GM18873 (cell line): ENCODE measurements at regions not wholly inside any gene's neighbourhood (a gene's known extent, or its start where the extent isn't known, plus 50 kb on each side); places are given as distances from the start of the nearest gene placed in this dataset.

Experiments
- ATAC-seq: cut with Tn5 transposase; IDR thresholded peaks from one replicate; pipeline ENCODE4 v1.9.1; 2021; ENCODE audit warnings: mild to moderate bottlenecking, moderate library complexity, moderate number of reproducible peaks; ENCODE audit not compliant: unreplicated experiment, low FRiP score

DNA sequence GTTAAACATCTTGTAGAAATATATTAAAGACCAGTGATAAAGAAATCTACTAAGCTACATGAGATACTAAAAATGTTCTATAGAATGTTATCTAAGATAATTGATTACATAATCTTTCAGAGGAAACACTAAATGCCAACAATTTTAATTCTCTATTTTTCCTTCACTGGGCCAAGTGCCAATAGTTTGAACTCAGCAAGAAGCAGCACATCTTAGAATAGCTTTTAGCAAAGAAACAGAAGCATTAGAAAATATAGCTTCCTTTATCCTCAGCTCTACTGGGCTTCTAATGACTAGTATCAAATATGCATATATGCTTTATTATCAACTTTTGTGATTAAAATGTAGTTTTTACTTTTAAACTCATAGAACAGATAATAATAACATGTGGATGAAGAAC lies 461.4 kb upstream of the USP15 start:
- ATAC-seq: no peak

DNA sequence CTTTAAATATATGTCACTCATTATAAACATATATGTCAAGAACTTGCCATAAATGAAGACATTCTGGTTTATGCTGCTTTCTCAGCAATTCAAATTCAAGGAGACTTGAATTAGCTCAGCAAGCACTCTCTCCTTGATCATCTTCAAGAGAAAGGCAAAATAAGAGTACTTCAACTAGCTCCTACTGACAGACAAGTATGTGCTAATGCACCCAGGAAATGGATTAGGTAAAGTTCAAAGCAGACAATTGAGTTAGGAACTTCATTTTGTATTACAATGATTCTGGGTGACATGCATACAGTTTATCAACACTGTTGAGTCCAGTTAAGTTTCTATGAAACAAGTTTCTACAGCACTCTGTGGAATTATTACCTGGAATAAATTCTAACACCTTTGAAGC lies 455.9 kb upstream of the USP15 start:
- no peak for ATAC-seq

DNA sequence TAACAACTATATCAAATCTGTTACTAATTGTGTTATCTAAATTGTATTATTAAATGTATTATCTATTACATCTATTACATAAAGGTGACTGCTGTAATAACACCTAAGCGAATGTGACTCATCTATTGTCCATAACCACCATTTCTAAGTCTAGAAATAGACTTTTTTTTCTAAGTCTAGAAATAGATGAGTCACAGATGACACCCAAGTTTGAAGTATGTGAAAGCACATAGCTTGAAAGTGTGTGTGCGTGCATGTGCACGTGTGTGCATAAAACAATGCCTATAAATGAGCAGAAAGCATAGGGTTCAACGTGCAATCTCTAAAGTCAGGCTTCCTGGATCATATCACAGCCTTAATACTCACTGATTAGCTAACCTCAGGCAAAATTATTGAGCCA lies 451.3 kb upstream of the USP15 start:
- no peak for ATAC-seq

DNA sequence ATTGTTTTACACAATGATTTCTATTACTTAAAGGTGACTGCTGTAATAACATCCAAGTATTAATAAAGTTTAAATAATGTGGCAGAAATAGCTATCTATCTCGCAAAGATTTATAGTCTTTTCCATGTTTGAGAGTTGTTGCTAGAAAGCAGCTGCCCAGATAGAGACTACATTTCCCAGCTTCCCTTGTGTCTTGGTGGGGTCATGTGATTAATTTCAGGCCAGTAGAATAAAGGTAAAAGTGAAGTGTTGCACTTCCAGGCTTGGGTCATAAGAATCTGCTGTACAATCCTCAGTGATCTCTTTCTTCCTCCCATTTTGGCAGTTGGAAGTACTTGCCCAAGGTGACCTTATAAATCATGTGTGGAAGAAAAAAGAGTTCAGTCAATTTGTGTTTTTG lies 449.7 kb upstream of the USP15 start:
- ATAC-seq: no peak

DNA sequence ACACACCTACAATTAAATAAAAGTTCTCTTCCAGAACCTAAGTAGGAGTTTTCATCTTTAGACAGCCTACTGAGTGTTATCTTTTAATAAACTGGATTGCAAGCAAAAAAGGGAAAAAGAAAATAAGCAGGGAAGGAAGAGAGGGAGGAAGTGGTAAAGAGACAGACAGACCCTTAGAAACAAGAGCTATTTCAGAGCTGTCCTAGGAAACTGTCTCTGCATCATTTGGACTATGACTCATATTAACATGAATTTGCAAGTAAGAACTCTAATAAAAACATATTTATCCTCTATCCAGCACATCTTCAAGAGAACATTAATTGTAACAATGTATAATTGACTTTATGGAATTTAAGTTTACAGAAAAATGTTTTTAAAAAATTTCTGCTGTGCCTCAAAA lies 438.8 kb upstream of the USP15 start:
- no peak for ATAC-seq

DNA sequence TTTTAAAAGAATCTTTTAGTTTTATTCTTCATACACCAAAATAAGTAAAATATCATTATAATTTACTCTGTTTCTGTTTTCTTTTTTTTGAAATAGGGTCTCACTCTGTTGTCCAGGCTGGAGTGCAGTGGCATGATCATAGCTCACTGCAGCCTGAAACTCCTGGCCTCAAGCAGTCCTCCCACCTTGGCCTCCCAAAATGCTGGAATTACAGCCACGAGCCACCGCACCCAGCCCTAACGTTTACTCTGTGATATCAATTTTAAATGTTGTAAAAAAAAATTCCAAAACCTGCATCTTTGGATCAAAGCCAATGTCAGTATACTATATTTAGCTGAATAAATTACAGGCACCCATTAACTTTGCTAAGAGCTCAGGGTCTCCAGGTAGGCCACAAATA lies 437.1 kb upstream of the USP15 start:
- no peak for ATAC-seq

DNA sequence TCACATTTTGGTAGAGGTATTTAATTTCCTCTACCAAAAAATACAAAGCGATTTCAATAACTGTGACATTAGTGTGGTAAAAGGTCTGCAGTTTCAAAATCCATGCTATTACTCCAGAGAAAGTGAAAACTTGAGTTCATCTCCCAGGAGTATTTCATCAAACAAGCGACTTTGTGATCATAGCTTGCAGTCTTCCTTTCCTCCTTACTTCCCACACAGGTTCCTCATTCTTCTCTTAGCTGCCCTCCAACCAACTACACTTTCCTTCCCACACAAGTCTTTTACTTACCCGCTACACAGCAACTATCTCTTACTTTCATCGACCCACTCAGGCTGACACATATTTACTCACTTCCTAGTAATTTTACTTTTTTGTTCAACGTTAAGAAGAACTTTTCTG lies 413.4 kb upstream of the USP15 start:
- ATAC-seq: no peak

DNA sequence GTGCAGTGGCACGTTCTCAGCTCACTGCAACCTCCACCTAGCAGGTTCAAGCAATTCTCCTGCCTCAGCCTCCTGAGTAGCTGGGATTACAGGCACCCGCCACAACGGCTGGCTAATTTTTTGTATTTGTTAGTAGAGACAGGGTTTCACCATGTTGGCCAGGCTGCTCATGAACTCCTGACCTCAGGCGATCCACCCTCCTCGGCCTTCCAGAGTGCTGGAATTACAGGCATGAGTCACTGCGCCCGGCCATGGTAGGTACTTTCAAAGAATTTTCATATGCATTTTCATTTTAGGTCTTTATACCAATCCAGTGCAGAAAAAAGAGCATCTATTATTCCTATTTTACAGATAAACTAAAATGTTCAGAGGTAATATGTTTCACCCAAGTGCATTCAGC lies 411.3 kb upstream of the USP15 start:
- ATAC-seq: no peak

DNA sequence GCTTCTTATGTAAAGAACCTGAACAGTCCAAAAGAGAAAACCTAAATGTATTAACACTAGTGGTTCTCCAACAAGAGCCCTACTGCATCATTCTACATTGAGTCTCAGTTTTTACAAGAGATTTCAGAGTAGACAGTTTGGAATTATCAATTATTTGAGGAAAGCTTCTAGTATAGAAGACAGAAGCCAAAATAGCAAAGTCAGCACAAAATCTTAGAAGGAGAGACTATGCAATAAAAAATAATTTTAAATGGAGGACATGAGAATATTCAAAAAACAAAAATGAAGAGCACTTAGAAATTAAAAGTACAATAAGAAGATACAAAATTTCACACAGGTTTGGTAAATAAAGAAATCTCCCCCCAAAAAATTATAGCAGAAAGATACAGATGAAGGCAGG lies 406.3 kb upstream of the USP15 start:
- ATAC-seq: no peak

DNA sequence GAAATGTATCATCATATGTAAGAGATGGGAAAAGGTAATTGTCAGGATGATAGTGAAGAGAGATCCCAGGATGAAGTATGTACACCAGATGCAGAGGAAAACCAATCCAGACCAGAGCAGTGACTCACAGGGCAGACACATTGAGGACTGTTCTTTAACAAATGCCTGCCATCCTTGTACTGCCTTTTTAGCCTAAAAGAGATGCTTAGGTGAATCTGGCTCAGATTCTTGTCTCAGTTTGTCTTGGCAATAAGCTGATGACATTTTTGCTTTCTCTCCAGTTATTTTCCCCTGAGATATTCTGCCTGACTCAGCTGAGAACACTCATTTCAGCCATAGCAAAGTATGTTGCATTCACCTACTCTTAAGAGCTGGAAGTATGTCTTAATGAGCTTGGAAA lies 405.3 kb upstream of the USP15 start:
- no peak for ATAC-seq

DNA sequence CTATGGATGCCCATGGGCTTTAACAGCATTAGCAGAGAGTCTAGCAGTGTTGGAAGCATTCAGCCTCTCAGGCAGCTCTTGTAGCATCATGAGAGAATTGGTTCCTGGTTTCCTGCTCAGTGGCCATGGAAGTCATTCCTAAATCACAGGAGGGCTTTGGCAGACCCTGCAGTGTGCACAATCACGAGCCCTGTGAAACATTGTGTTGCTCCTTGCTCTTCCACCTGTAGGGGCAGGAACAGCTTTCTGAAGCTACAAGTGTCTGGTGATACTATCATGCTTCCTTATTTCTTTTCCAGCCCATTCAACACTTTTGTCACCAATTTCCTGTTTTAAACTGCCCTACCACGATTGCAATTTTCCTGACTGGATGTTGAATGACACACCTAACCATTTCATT lies 402.2 kb upstream of the USP15 start:
- no peak for ATAC-seq

DNA sequence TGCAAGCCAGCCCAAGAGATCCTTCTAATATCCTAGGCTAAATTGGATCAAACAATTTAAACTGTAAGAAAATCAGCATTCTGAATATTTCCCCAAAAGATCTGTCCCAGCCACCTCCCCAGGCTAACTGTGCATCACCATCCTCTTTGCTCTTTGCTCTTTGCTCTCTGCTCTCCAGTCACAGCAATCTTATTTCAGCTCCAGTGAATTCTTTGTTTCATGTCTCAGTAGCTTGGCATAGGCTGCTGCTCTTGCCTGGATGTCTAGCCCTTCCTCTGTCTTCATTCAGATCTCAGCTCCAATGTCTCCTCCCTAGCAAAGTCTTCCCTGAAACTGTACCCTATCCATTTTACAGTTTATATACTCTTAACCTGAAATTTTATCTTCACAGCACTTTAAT lies 399.8 kb upstream of the USP15 start:
- ATAC-seq: no peak

DNA sequence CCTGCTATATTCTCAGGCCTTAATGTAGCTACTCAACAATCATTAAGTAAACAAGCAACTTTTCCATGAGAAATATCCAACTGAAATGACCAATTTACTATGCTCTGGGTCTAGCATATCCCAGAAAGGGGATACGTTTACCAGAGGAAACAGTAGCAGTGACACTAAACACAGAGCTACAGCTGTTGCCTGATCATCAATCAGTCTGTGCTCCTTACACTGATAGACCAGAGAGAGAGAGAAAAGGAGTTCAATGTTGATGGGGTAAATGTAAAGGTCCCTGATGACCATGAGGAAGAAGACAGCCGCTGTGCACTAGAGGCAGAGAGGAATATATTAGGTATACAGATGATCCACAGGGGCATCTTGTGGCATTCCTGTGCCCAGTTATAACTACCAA lies 397.2 kb upstream of the USP15 start:
- ATAC-seq: no peak

DNA sequence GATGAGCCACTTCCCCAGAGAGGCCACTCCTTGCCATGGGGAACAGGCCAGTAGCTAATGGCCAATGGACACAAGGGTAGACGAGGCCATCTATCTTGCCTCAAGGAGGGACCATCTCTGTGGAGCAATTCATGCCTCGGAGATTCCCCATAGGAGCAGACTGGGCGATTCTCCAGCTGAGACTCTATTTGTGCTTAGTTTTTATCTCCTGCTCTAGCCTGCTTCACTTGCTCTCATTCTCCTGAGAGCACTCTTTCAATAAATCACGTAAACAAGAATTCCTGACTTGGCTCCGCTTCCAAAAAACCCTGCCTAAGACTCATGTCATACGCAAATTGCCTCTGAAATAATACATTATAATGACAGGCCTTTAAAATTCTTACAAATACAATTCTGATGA lies 396.4 kb upstream of the USP15 start:
- ATAC-seq: no peak

DNA sequence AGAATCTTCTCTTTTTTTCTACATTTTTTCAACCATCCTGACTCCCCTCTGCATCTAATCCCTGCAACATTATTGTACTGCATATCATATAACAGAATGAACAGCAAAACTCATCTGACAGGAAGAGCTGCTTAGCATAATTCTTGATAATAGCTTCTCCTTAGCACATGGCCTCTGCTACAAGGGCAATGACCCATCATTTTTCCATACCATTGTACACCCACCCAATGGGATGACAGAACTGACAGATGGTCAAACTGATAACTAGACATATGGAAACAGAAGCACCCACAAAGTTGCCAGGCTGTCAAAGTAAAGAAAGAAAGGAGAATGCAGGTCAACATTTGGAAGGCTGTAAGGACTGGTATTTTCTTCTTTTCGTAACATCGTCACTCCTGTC lies 390.4 kb upstream of the USP15 start:
- ATAC-seq: no peak

DNA sequence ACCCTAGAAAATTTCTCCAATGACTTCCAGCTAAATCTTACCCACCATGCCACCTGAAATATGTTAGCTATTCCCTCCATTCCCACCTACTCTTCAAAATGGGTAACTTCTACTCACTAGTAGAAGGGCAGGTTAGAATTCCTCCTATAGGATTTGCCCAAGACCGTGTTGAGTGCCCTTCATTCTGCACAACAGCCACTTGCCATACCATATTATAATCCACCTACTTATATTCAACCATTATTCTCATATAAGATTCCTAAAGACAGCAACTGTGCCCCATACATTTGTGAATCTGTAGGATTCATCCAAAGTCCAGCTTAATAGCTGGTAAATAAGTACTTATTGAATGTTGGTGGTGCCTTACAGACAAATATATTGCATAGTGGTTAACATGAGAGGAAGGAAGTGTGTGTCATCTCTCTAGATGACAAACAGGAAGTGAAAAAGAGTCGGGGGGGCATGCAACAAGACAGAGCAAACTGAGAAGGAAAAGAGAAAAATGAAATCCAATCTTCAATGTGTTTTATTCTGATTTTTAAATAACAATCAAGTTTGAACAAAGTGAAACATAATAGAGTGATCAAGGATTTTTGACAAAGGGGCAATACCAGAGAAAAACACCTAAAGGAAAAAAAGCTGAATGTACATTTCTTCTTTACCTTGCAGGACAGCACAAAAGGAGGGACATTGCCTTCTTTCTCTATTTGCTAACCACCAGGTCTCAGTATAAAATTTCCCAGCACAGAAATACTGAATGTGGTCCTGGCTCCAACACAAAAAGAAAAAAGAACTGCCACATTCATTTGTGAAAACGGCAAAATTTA lies 389.3 kb upstream of the USP15 start:
- no peak for ATAC-seq

DNA sequence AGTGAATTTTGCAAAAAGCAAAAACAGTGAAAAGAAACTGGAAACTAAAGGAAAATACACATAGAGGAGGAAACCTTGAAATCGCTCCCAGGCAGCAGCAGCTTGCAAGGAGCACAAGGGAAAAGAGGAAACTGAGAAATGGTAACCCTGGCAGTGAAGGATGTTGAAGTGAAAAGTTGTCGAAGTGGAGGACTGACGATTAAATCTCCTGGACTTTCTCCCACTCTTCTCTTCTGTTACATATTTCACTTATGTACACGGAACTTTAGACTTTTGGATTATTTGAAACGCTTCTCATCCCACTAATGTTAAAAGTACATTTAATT lies 388.8 kb upstream of the USP15 start:
- no peak for ATAC-seq

DNA sequence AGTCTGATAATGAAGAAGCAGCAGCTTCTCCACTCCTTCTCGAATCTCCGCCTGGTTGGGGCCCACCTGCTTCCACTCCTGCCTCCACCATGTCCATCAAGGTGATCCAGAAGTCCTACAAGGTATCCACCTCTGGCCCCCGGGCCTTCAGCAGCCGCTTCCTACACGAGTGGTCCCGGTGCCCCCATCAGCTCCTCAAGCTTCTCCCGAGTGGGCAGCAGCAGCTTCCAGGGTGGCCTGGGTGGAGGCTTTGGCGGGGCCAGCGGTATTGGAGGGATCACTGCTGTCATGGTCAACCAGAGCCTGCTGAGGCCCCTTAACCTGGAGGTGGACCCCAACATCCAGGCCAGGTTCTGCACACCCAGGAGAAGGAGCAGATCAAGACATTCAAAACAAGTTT lies 381.0 kb upstream of the USP15 start:
- no peak for ATAC-seq

DNA sequence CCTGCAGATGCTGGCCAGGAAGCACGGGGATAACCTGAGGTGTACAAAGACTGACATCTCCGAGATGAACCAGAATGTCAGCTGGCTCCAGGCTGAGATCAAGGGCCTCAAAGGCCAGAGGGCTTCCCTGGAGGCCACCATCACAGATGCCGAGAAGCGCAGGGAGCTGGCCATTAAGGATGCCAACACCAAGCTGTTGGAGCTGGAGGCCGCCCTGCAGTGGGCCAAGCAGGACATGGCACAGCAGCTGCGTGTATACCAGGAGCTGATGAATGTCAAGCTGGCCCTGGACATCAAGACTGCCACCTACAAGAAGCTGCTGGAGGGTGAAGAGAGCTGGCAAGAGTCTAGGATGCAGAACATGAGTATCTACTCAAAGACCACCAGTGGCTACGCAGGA lies 380.0 kb upstream of the USP15 start:
- no peak for ATAC-seq

DNA sequence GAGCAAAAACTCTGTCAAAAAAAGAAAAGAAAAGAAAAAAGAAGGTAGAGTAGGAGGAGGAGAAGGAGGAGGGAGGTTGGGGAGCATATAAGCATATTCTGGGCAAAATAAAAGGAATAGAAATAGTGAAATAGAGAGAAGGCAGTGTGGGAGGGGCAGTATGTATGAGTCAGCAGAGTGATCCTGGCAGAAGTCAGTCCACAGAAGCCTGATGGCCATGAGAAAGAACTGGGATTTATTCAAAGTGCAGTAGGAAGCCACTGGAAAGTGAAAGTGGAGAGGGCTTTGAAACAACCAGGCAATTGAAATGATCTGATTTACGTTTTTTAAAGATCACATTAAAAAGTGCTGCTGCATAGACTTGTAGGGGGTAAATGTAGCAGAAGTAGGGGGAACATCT lies 368.6 kb upstream of the USP15 start:
- no peak for ATAC-seq

DNA sequence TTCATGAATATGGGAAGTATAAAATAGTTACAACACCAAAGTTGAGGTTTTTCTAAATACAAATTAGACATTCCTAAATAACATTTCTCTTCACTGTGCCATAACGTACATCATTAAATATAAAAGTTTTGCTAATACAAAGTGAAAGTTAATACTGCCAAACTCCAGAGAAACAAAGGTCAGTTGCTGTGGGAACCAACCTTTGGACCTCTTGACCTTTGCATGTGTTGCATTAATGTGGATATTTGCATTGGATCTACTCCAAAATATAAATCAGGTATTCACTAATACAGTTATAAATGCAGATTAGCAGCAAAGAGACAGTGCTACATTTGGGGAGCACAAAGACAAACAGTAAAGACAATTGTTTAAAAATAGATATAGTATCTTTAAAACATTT lies 366.0 kb upstream of the USP15 start:
- no peak for ATAC-seq

DNA sequence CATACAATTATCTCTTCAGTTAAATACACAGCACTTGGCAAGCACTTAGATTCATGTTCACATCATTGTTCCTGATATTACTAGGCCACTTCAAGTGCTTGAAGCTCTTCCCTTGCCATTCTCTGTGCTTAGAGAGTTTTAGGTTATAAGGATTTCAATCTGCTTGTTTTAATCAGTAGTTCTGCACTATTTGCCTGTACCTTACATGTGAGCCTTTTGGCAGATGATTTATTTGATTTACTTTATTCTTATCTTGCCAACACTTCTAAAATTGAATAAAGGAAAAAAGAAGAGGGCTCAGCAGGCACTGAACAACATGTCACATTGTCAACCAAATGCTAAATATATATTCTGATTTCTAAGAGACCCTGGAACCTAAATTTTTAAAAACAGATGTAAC lies 363.8 kb upstream of the USP15 start:
- ATAC-seq: no peak

DNA sequence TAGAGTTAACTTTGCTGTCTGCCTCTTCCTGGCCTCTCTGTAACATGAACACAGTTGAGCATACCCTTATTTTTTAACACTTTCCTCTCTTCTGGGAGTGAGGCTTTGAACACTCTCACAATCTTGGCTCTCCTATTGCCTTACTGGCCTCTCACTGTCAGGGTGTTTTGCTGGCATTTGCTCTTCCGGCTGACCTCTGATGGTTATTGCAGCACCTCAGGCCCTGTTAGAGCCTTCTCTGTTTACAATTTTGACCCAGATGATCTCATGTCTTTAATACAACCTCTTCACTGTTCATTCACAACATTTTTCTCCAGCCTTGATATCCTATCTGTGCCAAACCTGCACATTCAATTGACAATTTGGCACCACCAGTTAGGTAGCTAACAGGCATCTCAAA lies 357.8 kb upstream of the USP15 start:
- ATAC-seq: no peak
